Calu3 (cell line): ENCODE measurements at regions not wholly inside any gene's neighbourhood (a gene's known extent, or its start where the extent isn't known, plus 50 kb on each side); places are given as distances from the start of the nearest gene placed in this dataset.

ENCODE experiments used
- BruUV-seq: library from RNA; stranded (reverse); fragments of 400-500 nt; replicated peaks from 2 replicates; lab custom pipeline; 2021; lab: Mats Ljungman, UMichigan
- CTCF ChIA-PET: fragments of 300-600 bp; sonication (Branson Sonifier 250); formaldehyde crosslinking; loops from one replicate; lab custom pipeline; 2022; ENCODE audit warnings: antibody characterized with exemption; lab: Charles Lee
- DNase-seq: peaks from one replicate; pipeline ENCODE4 v3.0.0; 2022
- H3K27ac Mint-ChIP-seq: one replicate; pipeline ENCODE4 v1.8.0; 2022; ENCODE audit warnings: mixed read lengths; ENCODE audit not compliant: unreplicated experiment
- H3K27me3 Mint-ChIP-seq: one replicate; pipeline ENCODE4 v1.8.0; 2022; ENCODE audit warnings: mixed read lengths; ENCODE audit not compliant: unreplicated experiment
- H3K36me3 Mint-ChIP-seq: one replicate; pipeline ENCODE4 v1.8.0; 2022; ENCODE audit warnings: mild to moderate bottlenecking, moderate library complexity, mixed read lengths; ENCODE audit not compliant: insufficient read depth, unreplicated experiment
- H3K4me1 Mint-ChIP-seq: one replicate; pipeline ENCODE4 v1.8.0; 2022; ENCODE audit warnings: mild to moderate bottlenecking, low read depth, mixed read lengths; ENCODE audit not compliant: unreplicated experiment
- H3K4me3 Mint-ChIP-seq: one replicate; pipeline ENCODE4 v1.8.0; 2022; ENCODE audit warnings: mild to moderate bottlenecking, low read depth, moderate library complexity, mixed read lengths; ENCODE audit not compliant: unreplicated experiment
- H3K9me3 Mint-ChIP-seq: one replicate; pipeline ENCODE4 v1.8.0; 2022; ENCODE audit warnings: low read depth, mixed read lengths; ENCODE audit not compliant: unreplicated experiment
- CTCF ChIP-seq: fragments of 200-600 bp; IDR thresholded peaks from one replicate; pipeline ENCODE4 v1.8.0; 2022; ENCODE audit warnings: antibody characterized with exemption; ENCODE audit not compliant: unreplicated experiment
- intact Hi-C: fragments of 100-400 bp; cut with micrococcal nuclease; formaldehyde crosslinking; loops from one replicate; pipeline ENCODE4 v1.10.0; 2022; ENCODE audit not compliant: unreplicated experiment

DNA sequence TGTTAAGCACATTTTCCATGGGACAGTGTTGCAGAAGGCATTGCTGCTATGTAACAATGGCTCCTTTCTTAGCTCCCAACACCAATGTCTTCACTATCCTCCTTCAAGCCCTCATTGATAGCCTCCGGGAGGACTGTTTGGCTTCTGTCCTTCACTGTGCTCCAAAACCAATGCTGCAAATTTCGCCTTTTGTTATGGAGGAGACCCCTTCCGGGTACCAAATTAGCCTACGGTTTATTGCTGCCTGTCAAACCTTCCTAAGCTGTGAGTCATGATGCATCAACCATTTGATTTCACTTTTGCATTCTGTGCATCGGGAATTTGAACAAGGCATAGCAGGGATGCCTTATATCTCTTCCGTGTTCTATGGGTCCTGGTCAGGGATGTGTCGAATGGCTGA is 432.9 kb downstream of the GATA3 start:
- CTCF ChIA-PET = no interaction called here
- H3K4me3 Mint-ChIP-seq = no peak overlapping the region
- no peak for DNase-seq
- no peaks in the 10 kb centered on the region for H3K27me3 Mint-ChIP-seq
- intact Hi-C loops = no loop called here
- no TSS peak for BruUV-seq
- no peak for TF ChIP-seq CTCF
- H3K4me1 Mint-ChIP-seq = peaks cover 7% of the 10 kb centered on the region
- H3K27ac Mint-ChIP-seq = no peak overlapping the region
- H3K9me3 Mint-ChIP-seq = peaks cover 5% of the 10 kb centered on the region
- H3K36me3 Mint-ChIP-seq = no peaks in the 10 kb centered on the region

DNA sequence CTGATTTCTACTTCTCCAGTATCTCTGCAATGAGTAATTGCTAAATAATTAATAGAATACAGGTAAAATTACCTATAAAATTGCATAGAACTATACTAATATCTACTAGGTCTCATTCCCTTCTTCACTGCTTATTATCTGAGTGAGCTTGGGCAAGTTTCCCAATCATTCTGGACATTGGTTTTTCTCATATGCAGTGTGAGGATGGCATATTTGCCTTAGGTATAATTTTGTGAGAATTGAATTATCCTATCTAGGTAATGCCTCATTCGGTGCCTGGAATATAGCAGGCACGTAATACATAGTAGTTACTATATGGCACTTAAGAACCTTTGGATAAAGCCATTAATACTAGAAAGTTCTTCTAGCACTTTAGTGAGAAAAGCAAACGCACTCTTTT is 434.7 kb downstream of the GATA3 start:
- TF ChIP-seq CTCF = no peak
- CTCF ChIA-PET = no interaction called here
- BruUV-seq = no TSS peak
- Mint-ChIP-seq H3K4me3 (no peak overlapping the region), H3K27ac (no peak overlapping the region), H3K27me3 (no peaks in the 10 kb centered on the region), H3K9me3 (peaks cover 5% of the 10 kb centered on the region), H3K4me1 (peaks cover 7% of the 10 kb centered on the region), H3K36me3 (no peaks in the 10 kb centered on the region)
- DNase-seq = no peak
- intact Hi-C loops = no loop called here

DNA sequence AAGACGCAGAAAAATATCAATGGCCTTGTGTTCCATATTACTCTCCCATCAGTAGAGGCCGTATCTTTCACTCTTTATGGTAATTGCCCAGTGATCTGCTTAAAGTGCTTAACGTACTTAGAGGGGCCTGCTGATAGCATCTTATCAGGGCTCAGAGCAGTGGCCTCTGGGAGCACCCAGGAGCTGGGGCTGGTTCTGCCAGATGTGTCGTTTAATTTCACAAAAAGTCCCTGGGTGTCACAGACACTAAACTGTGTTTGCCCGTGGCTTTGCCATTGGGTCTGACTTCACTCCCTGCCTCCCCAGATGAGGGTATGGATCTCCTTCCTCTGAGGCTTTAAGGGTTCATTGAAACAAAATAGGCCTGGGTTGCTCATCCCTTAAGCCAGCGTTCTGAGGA is 435.3 kb downstream of the GATA3 start:
- Mint-ChIP-seq H3K27ac (no peak overlapping the region), H3K9me3 (peaks cover 5% of the 10 kb centered on the region), H3K36me3 (no peaks in the 10 kb centered on the region), H3K4me1 (peaks cover 7% of the 10 kb centered on the region), H3K27me3 (no peaks in the 10 kb centered on the region), H3K4me3 (no peak overlapping the region)
- DNase-seq = no peak
- intact Hi-C loops = no loop called here
- TF ChIP-seq CTCF = no peak
- CTCF ChIA-PET = no interaction called here
- BruUV-seq = no TSS peak

DNA sequence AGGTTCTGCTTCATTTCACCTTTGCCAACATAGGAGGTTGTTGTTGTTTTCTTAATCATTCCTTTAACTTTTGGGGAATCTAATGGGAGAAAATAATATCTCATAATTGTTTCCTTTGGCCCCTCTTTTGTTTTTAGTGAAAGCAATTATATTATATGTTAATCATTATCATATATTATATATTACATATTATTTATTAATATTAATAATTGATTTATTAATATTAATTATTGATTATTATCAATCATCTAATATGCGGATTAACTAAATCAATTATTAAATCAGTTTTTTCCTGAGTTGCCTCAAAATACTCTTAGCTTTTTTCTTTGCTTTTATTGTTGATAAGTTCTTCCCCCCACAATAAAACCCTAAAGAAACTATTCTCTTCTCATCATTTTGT is 443.8 kb downstream of the GATA3 start:
- no TSS peak for BruUV-seq
- Mint-ChIP-seq H3K9me3 (no peaks in the 10 kb centered on the region), H3K4me1 (peaks cover 20% of the 10 kb centered on the region), H3K27ac (no peak overlapping the region), H3K27me3 (no peaks in the 10 kb centered on the region), H3K36me3 (no peaks in the 10 kb centered on the region), H3K4me3 (no peak overlapping the region)
- TF ChIP-seq CTCF = no peak
- intact Hi-C loops = no loop called here
- CTCF ChIA-PET = no interaction called here
- DNase-seq = no peak
